ENCODE measurements at regions not wholly inside any gene's neighbourhood (a gene's known extent, or its start where the extent isn't known, plus 50 kb on each side); places are given as distances from the start of the nearest gene placed in this dataset.

- TF ChIP-seq CTCF (conservative IDR thresholded peaks at IDR 0.05; ENCODE audit: low read length) (no peak), EZH2phosphoT487 (IDR thresholded peaks at IDR 0.05; ENCODE audit: borderline replicate concordance, low read depth, low read length) (no peak)
Observed at GRCh38 chr4:62872856-62873255, 1536.4 kb downstream of the TECRL start.

All from OCI-LY7 (cell line).